Hippocampal formation (tissue), 2 donors: ENCODE measurements at regions not wholly inside any gene's neighbourhood (a gene's known extent, or its start where the extent isn't known, plus 50 kb on each side); places are given as distances from the start of the nearest gene placed in this dataset.
"Not testable (repeated sequence)": the region's sequence is repeated elsewhere in the genome, so short reads cannot be mapped to it uniquely, and the experiment has no call there.

Experiments
- DNase-seq, 2 donors: peaks; one replicate each; lab custom pipeline; 2025; lab: John Stamatoyannopoulos, UW

- DNase-seq: no peak
Observed at GRCh38 chr7:35971133-35971891, 170.5 kb downstream of the SEPTIN7 start.

- peak; percentile 50 to 70 for DNase-seq
Observed at GRCh38 chr7:35975851-35976454, 175.1 kb downstream of the SEPTIN7 start.

DNA sequence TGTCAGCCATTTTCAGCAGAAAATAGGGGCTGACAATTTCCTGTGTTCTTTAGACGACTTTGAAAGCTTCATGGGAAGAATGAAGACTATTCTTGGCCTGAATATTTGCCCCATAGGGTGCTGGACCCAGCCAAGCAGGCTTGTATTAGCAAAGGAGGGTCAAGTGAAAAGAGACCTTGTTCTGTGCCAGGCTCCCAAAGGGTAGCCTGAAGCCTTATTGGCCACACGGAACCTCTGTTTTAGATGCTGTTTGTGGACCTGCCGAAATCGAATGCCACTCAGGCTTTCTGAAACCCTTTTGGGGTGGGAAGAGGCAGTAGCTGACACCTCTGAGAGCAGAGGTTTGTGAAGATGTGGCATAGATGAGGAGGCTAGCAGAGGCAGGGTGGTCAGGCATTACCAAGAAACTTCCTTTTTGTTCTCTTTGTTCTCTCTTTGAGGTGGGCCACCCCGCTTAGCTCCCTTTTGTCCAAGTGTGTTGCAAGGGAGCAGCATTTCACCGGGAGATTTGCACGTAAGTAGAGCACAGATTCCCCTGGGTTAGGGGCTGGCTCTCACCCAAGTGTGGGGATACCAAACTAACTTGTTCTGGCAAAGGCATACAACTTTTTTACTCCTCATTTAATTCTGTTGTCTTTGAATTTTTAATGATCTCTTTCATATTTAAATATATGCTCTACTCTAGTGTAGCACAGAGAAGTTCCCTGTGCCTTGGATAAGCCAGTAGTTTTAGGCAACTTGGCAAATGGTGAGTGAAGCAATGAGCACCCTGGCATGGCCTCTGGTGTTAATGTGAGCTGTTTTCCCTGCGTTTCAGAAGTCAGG lies 174.0 kb upstream of the EEPD1 start:
- not testable (repeated sequence) for DNase-seq

DNA sequence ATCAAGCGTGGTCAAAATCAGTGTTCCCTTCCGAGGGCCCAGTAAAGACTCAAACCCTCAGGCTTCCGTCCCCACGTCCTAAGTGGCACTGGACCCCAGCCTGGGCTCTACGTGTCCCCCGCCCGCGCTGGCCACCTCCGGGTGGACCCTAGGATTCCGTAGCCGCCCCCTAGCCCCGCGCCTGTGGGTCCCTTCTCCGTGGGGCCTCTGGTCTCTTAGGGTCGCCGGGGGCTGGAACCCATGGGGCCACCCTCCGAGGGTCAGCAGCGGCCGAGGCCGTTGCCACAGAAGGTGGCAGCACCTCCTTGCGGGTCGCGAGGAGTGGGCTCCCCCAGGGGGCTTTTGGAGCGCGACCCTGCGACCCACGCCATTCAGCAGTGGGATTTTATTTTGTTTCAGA lies 170.5 kb upstream of the EEPD1 start:
- DNase-seq: no peak

DNA sequence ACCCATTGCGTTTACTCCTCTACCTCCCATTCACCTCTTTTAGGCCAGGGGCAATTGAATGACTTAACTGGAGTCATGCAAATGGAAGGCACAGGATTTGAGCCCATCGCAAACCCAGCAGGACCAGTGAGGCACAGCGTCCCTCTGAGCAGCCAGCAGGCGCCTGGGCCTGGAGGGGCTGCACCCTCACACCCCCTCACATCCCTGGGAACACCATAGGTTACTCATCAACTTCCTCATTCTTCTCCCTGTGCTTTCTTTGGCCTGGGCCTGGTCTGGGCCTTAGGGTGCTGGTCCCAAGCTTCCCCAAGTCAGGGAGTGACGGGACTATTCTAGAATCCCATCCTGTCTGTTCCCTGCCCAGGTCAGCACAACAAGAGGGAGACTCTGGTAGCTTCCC lies 169.4 kb upstream of the EEPD1 start:
- DNase-seq: no peak

DNA sequence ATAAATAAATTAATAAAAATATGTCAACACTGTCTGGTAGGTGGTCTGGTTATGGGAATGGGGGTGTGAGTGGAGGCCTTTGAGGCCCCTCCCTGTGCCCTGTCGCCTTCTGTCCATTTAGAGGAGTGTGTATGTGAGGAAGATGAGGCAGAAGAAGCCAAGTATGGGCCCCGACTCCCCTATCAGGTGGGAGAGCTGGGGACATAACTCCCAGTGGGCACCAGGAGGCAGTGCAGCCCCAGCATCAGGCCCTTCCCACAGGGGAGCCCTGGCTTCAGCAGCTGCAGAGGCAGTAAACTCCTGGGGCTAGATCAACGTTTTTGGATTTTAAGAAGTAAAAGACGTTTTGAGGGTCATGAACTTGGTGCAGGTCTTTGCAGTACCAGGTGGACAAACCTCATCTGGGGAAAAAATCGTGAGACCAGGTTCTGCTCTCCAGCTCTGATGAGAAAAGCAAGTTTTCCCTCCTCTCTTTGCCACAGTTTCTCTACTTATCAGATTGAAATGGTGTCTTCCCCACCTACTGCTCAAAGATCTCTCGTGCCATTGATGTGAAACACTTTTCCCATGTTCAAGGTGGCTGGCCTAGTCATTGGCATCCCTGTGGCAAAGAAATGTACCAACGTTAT lies 167.8 kb upstream of the EEPD1 start:
- peak; percentile 61 to 66 for DNase-seq

GRCh38 chr7:35987016-35987415 lies 166.0 kb upstream of the EEPD1 start:
- DNase-seq: no peak

DNA sequence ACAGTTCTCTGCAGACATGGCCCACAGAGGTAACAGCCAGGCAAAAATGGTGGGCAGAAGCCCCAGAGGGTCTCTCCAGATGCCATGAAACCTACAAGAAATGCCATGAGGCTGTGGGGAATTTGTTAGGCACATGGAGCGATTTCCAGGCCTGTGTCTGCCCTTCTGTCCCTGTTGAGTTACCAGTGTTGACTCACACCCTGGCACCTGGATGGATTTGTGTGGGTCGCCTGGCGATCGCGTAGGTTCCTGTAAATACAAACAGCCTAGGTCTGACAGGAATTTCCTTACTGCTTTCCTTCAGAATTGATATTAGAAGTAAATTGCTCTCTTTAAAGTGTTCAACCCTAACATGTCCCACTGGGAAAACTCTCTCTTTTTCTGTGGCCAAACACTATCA lies 164.9 kb upstream of the EEPD1 start:
- DNase-seq: no peak

GRCh38 chr7:35988818-35989217 lies 164.2 kb upstream of the EEPD1 start:
- DNase-seq: no peak

DNA sequence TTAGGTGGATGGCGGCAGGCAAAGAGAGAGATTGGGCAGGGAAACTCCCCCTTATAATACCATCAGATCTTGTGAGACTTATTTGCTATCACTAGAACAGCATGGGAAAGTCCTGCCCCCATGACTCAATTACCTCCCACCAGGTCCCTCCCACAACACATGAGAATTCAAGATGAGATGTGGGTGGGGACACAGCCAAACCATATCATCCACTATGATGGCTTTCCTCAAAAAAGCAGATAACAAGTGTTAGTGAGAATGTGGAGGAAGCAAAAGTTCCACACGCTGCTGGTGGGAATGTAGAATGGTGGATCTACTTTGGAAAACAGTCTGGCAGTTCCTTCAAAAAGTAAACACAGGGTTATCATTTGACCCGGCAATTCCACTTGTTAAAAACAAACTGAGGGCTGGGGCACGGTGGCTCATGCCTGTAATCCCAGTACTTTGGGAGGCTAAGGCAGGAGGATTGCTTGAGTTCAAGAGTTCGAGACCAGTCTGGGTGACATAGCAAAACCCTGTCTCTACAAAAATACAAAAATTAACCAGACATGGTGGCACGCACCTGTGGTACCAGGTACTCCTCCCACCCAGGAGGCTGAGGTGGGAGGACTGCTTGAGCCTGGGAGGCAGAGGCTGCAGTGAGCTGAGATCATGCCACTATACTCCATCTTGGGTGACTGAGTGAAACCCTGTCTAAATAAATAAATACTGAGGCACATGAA lies 161.4 kb upstream of the EEPD1 start:
- no peak for DNase-seq

- no peak for DNase-seq
Observed at GRCh38 chr7:35992436-35992835, 160.6 kb upstream of the EEPD1 start.

DNA sequence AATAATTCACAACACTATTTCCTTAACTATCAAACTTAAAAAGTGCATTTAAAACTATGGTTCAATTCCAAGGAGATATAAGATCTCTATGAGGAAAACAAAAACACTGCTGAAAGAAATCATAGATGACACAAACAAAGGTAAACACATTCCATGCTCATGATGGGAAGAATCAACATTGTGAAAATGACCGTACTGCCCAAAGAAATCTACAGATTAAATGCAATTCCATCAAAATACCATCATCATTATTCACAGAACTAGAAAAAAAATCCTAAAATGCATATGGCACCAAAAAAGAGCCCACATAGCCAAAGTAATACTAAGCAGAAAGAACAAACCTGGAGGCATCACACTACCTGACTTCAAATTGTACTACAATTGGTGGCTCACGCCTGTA lies 159.9 kb upstream of the EEPD1 start:
- no peak for DNase-seq

DNA sequence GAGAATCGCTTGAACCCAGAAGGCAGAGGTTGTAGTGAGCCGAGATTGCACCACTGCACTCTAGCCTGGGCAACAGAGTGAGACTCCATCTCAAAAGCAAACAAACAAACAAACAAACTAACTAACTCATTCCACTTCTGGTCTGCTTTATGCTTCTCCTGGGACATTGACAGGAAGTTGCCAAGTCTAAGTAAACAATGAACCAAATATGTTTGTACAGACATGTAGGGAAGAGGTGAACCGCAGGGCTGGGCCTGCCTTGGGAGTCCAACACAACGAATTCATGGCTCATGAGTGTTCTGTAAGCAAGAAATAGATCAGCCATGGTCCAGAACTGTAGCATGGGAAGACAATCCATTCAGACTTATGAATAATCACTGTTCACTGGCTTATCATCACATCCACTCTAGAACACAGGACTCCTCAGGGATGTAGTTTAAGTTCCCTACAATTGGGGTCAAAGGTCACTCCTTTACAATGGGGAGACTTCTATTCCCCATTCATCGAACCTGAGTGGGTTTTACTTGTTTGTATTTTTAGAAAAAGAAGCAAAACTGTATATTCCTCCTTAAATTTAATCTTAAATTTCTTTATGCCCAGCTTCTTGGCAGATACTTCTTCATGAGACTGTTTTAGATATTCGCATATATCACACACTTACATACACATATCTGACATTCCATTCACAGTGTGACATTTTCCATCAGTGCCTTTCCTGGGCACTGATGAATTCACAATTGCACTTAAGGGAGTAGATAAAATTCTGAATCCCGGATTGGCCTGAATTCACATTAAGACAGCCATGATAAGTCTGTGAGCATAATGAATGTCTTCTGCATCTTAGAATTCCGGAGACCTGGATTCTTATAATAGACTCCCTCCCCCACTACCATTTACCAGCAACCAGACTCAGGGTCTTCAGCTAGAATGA lies 159.1 kb upstream of the EEPD1 start:
- DNase-seq: no peak

DNA sequence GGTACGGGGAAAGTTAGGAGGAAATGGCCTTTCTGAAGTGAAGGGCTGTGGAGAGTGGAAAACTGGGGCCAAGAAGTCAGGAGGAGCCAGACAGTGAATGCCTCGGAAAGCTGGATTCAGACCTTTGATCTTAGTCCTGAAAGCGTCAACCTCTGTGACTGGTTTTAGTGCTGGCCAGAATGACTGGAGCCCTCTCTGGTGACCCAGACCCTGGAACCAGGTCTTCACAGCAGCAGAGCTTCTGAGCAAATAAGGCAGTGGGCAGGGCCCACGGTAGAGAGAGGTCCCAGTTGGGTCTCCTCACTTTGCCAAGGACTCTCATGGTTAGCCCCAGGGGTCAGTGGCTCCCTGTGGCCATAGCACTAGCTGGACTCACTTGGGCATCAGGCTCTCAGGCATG lies 157.7 kb upstream of the EEPD1 start:
- no peak for DNase-seq

DNA sequence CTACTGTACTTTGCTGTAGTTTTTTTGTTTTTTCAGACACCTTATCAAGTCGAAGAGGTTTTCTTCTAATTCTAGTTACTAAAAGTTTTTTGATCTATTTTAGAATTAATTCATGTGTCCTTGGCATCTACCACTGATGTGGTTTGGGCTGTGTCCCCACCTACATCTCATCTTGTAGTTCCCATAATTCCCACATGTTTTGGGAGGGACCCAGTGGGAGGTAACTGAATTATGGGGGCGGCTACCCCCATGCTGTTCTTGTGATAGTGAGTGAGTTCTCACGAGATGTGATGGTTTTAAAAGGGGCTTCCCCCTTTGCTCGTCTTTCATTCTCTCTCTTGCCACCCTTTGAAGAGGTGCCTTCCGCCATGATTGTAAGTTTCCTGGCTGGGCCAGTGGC lies 154.6 kb upstream of the EEPD1 start:
- DNase-seq: no peak

DNA sequence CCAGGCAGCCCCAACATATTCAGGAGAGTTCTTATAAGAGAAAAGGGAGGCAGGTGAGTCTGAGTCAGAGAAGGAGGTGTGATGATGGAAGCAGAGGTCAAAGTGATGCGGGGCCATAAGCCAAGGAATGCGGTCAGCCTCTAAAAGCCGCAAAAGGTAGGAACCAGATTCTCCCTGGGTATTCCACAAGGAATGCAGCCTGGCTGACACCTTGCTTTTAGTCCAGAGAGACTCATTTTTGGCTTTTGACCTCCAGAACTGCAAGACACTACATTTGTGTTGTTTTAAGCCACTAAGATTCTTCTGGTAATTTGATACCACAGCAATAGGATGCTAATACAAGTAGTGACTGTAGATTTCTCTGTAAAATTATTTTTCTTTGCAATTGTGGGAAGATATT lies 151.5 kb upstream of the EEPD1 start:
- DNase-seq: no peak

GRCh38 chr7:36002900-36003299 lies 150.2 kb upstream of the EEPD1 start:
- DNase-seq: no peak

GRCh38 chr7:36003343-36003742 lies 149.7 kb upstream of the EEPD1 start:
- no peak for DNase-seq

DNA sequence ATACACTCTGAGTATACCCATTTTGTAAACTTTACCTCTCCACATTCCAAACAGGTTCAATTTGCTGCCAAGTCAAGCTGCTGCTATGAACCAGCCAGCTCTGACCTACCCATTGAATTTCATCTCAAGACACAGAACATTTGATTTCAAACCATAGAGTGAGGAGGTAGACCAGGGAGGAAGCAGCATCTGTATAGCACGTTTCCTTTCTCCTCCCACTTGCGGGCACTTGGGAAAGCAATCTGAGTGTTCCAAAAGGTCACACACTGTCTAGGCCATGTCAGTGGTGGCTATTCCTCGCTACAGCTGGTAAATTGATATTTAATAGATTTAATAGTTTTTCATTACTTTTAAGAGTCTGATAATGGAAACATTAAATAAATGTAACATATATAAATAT lies 147.8 kb upstream of the EEPD1 start:
- no peak for DNase-seq

DNA sequence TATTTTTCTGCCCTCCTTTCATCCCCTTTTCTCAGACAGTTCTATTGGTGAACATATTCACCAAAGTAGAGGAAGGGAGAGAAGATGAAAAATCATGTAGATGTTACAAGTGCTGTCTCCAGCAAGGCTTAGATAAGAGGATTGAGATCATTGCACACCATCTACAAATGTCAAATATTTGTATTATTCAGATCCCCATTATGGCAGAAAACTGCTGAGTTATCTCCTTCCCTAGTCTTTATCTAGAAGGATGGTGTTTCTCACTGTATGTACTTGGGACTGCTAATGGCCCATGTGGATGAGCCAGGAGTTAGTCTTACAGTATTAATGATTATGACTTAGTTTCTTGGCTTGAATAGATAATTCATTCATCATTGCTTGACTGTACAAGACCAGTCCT lies 147.2 kb upstream of the EEPD1 start:
- DNase-seq: no peak
